GM19395 (cell line): ENCODE measurements at regions not wholly inside any gene's neighbourhood (a gene's known extent, or its start where the extent isn't known, plus 50 kb on each side); places are given as distances from the start of the nearest gene placed in this dataset.
"Not testable (repeated sequence)": the region's sequence is repeated elsewhere in the genome, so short reads cannot be mapped to it uniquely, and the experiment has no call there.

ENCODE experiments used
- ATAC-seq: cut with Tn5 transposase; IDR thresholded peaks from one replicate; pipeline ENCODE4 v1.9.1; 2021; ENCODE audit warnings: mild to moderate bottlenecking, moderate library complexity; ENCODE audit not compliant: unreplicated experiment

- ATAC-seq, result no peak
These were observed 119.3 kb upstream of the MDFIC start for GRCh38 chr7:114802632-114803031.

GRCh38 chr7:114806590-114807162 lies 115.2 kb upstream of the MDFIC start:
- no peak for ATAC-seq

GRCh38 chr7:114812570-114812969 lies 109.3 kb upstream of the MDFIC start:
- ATAC-seq, result no peak

- ATAC-seq, result no peak
These were observed 108.3 kb upstream of the MDFIC start for GRCh38 chr7:114813624-114814023.

- not testable (repeated sequence) for ATAC-seq
These were observed 104.9 kb upstream of the MDFIC start for GRCh38 chr7:114817036-114817435.

GRCh38 chr7:114818501-114818900 lies 103.4 kb upstream of the MDFIC start:
- no peak for ATAC-seq

GRCh38 chr7:114819616-114820362 lies 102.1 kb upstream of the MDFIC start:
- no peak for ATAC-seq

- ATAC-seq, result no peak
These were observed 100.6 kb upstream of the MDFIC start for GRCh38 chr7:114821030-114821900.

- ATAC-seq, result no peak
These were observed 99.8 kb upstream of the MDFIC start for GRCh38 chr7:114822131-114822530.

GRCh38 chr7:114822844-114823243 lies 99.0 kb upstream of the MDFIC start:
- ATAC-seq, result no peak

- no peak for ATAC-seq
These were observed 98.6 kb upstream of the MDFIC start for GRCh38 chr7:114823290-114823689.

GRCh38 chr7:114825423-114825951 lies 96.4 kb upstream of the MDFIC start:
- ATAC-seq, result no peak

GRCh38 chr7:114830952-114831351 lies 90.9 kb upstream of the MDFIC start:
- no peak for ATAC-seq

- ATAC-seq, result peak; percentile 95
These were observed 88.8 kb upstream of the MDFIC start for GRCh38 chr7:114832906-114833595.

GRCh38 chr7:114835303-114835702 lies 86.6 kb upstream of the MDFIC start:
- ATAC-seq, result no peak

GRCh38 chr7:114835861-114836260 lies 86.0 kb upstream of the MDFIC start:
- ATAC-seq, result no peak

- ATAC-seq, result no peak
These were observed 79.3 kb upstream of the MDFIC start for GRCh38 chr7:114842551-114843065.

GRCh38 chr7:114843102-114843501 lies 78.8 kb upstream of the MDFIC start:
- ATAC-seq, result no peak

- no peak for ATAC-seq
These were observed 70.4 kb upstream of the MDFIC start for GRCh38 chr7:114851406-114852061.

GRCh38 chr7:114852293-114852692 lies 69.6 kb upstream of the MDFIC start:
- ATAC-seq, result no peak
